ENCODE measurements at regions not wholly inside any gene's neighbourhood (a gene's known extent, or its start where the extent isn't known, plus 50 kb on each side); places are given as distances from the start of the nearest gene placed in this dataset.

GRCh38 chr6:82720992-82721391, 344.6 kb downstream of the UBE3D start:
- in situ Hi-C loops (cut with HindIII; ENCODE audit: low sequenced_read_pairs) = no loop called here
- no peak for TF ChIP-seq CTCF (IDR thresholded peaks at IDR 0.05; ENCODE audit: low read depth, low read length, missing control alignments)
- H3K4me3 ChIP-seq (ENCODE audit: low read depth, low read length) = no peak overlapping the region
- no peak for DNase-seq (ENCODE audit: low read depth)

- H3K4me3 ChIP-seq (ENCODE audit: low read depth, low read length) = no peak overlapping the region
- in situ Hi-C loops (cut with HindIII; ENCODE audit: low sequenced_read_pairs) = no loop called here
- no peak for TF ChIP-seq CTCF (IDR thresholded peaks at IDR 0.05; ENCODE audit: low read depth, low read length, missing control alignments)
- no peak for DNase-seq (ENCODE audit: low read depth)
Measured at GRCh38 chr6:82735790-82736189, 329.9 kb downstream of the UBE3D start.

DNA sequence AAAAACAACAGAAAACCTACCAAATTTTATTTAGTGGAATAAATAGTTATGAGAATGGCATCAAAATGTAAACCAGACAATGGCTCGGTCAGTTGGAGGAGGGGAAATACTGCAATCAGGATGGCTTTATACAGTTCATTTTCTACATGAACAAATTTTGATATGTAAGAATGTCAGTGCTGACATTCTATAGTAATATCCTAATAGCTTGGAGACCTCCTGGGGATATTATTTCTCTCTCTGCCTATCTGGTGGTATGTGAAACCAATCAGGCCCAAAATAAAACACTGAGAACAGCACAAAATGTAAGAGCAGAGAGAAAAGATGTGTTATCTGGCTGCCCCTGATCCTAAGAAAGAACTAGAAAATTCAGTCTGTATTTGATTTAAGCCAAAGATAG, 327.7 kb downstream of the UBE3D start:
- H3K4me3 ChIP-seq (ENCODE audit: low read depth, low read length) = no peak overlapping the region
- DNase-seq (ENCODE audit: low read depth) = no peak
- in situ Hi-C loops (cut with HindIII; ENCODE audit: low sequenced_read_pairs) = no loop called here
- no peak for TF ChIP-seq CTCF (IDR thresholded peaks at IDR 0.05; ENCODE audit: low read depth, low read length, missing control alignments)

- no peak for TF ChIP-seq CTCF (IDR thresholded peaks at IDR 0.05; ENCODE audit: low read depth, low read length, missing control alignments)
- DNase-seq (ENCODE audit: low read depth) = no peak
- H3K4me3 ChIP-seq (ENCODE audit: low read depth, low read length) = no peak overlapping the region
- in situ Hi-C loops (cut with HindIII; ENCODE audit: low sequenced_read_pairs) = no loop called here
Measured at GRCh38 chr6:82738773-82739172, 326.9 kb downstream of the UBE3D start.

- in situ Hi-C loops (cut with HindIII; ENCODE audit: low sequenced_read_pairs) = no loop called here
- DNase-seq (ENCODE audit: low read depth) = no peak
- H3K4me3 ChIP-seq (ENCODE audit: low read depth, low read length) = no peak overlapping the region
- no peak for TF ChIP-seq CTCF (IDR thresholded peaks at IDR 0.05; ENCODE audit: low read depth, low read length, missing control alignments)
Measured at GRCh38 chr6:82739303-82739702, 326.3 kb downstream of the UBE3D start.

DNA sequence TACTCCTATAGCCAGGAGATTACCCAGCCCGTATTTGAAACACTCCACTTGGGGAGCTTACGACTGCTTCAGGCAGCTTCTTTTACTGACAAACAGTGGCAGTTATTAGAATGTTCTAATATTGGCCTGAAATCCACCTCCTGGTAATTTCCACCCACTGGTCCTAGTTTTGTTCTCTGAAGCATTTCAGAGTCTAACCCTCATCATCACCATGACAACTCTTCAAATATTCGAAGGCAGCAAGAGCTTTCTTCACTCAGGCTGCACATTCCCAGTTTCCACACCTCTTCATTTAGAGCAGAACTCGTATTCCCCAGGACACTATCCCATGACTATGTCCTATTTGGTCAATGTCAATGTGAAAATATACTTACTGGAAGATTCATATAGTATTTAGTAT, 325.6 kb downstream of the UBE3D start:
- TF ChIP-seq CTCF (IDR thresholded peaks at IDR 0.05; ENCODE audit: low read depth, low read length, missing control alignments) = no peak
- in situ Hi-C loops (cut with HindIII; ENCODE audit: low sequenced_read_pairs) = no loop called here
- H3K4me3 ChIP-seq (ENCODE audit: low read depth, low read length) = no peak overlapping the region
- DNase-seq (ENCODE audit: low read depth) = no peak

All from astrocyte of the cerebellum (primary cell).